OCI-LY1 (cell line): ENCODE measurements at regions not wholly inside any gene's neighbourhood (a gene's known extent, or its start where the extent isn't known, plus 50 kb on each side); places are given as distances from the start of the nearest gene placed in this dataset.

ENCODE experiments used
- CTCF ChIP-seq: fragments of 200-600 bp; sonication (generic), shearing (Covaris generic); IDR thresholded peaks from 2 replicates; pipeline ENCODE4 v1.5.1; 2017; ENCODE audit warnings: mild to moderate bottlenecking, antibody characterized with exemption, low read length, moderate library complexity, mixed read lengths
- EZH2 ChIP-seq: fragments of 200-600 bp; sonication (generic), shearing (Covaris generic); IDR thresholded peaks from 2 replicates; pipeline ENCODE4 v1.8.0; 2017; ENCODE audit warnings: borderline replicate concordance, mixed run types, mild to moderate bottlenecking, antibody characterized with exemption, low read length, moderate library complexity, mixed read lengths

DNA sequence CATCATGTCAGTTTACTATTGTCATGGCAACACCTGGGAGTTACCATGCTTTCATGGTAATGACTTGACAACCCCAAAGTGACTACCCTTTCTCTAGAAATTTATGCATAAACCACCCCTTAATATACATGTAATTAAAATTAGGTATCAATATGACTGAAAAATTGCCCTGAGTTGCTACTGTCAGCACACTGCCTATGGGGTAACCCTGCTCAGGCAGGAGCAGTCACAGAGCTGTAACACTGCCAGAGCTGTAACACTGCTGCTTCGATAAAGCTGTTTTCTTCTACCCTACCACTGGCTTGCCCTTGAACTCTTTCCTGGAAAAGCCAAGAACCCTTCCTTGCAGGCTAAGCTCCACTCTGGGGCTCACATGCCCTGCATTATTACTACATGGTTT, 95.5 kb upstream of the SYT4 start:
- no peak for TF ChIP-seq CTCF
- no peak for TF ChIP-seq EZH2
